Erythroblast (primary cell): ENCODE measurements at regions not wholly inside any gene's neighbourhood (a gene's known extent, or its start where the extent isn't known, plus 50 kb on each side); places are given as distances from the start of the nearest gene placed in this dataset.

Experiments
- GATA1 ChIP-seq: IDR thresholded peaks from 2 replicates; pipeline ENCODE4 v1.6.1; 2011; ENCODE audit warnings: low read depth, mild to moderate bottlenecking, control low read depth, low read length, moderate library complexity
- POLR2A ChIP-seq: IDR thresholded peaks from 2 replicates; pipeline ENCODE4 v1.6.1; 2011; ENCODE audit warnings: mild to moderate bottlenecking, low read length

- peak; percentile 67 for TF ChIP-seq POLR2A
- peak; percentile 95 for TF ChIP-seq GATA1
Measured at GRCh38 chr1:224503161-224504118, 68.8 kb upstream of the WDR26 start.
